OCI-LY3 (cell line): ENCODE measurements at regions not wholly inside any gene's neighbourhood (a gene's known extent, or its start where the extent isn't known, plus 50 kb on each side); places are given as distances from the start of the nearest gene placed in this dataset.

Source experiments
- CTCF ChIP-seq: fragments of 200-600, 300-600 bp; sonication (generic); IDR thresholded peaks from 2 replicates; pipeline ENCODE4 v1.5.1; 2014; ENCODE audit warnings: antibody characterized with exemption, low read length, low read depth
- EZH2phosphoT487 ChIP-seq: fragments of 200-600 bp; shearing (Covaris generic); IDR thresholded peaks from 2 replicates; pipeline ENCODE4 v1.6.1; 2018; ENCODE audit warnings: antibody characterized with exemption, mixed run types, low read depth

DNA sequence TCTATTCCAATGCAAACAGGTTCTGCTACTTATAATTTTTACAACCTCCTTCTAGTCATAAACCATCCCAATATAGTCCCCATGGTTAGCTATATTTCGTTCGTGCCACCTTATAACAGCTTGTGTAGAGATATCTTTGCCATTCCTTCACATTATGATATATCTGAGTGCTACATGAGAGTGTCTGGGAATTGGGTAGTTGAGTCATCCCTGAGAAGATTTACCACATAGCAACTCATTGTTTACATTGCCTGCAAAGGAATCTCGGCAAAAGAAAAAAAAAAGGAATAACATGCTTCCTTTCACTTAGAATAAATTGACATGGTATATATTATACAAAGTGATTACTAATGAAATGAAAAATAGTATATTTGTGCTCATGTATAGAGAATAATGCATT is 86.0 kb upstream of the VGLL3 start:
- TF ChIP-seq CTCF: no peak
- TF ChIP-seq EZH2phosphoT487: no peak
